A673 (cell line): ENCODE measurements at regions not wholly inside any gene's neighbourhood (a gene's known extent, or its start where the extent isn't known, plus 50 kb on each side); places are given as distances from the start of the nearest gene placed in this dataset.

ENCODE experiments used
- EZH2 ChIP-seq: fragments of 200-600 bp; sonication (generic); IDR thresholded peaks from 2 replicates; pipeline ENCODE4 v1.6.1; 2017; ENCODE audit warnings: borderline replicate concordance, low read depth, mild to moderate bottlenecking, mixed read lengths, antibody characterized with exemption, low read length; ENCODE audit not compliant: poor library complexity, severe bottlenecking
- TF ChIP-seq, protein P1 (sequence below): fragments of 300-800, 200-600 bp; sonication (generic); conservative IDR thresholded peaks from 2 replicates; pipeline ENCODE4 v1.5.1; 2017; ENCODE audit warnings: low read depth, mild to moderate bottlenecking, antibody characterized with exemption, low read length, moderate library complexity, mixed read lengths

DNA sequence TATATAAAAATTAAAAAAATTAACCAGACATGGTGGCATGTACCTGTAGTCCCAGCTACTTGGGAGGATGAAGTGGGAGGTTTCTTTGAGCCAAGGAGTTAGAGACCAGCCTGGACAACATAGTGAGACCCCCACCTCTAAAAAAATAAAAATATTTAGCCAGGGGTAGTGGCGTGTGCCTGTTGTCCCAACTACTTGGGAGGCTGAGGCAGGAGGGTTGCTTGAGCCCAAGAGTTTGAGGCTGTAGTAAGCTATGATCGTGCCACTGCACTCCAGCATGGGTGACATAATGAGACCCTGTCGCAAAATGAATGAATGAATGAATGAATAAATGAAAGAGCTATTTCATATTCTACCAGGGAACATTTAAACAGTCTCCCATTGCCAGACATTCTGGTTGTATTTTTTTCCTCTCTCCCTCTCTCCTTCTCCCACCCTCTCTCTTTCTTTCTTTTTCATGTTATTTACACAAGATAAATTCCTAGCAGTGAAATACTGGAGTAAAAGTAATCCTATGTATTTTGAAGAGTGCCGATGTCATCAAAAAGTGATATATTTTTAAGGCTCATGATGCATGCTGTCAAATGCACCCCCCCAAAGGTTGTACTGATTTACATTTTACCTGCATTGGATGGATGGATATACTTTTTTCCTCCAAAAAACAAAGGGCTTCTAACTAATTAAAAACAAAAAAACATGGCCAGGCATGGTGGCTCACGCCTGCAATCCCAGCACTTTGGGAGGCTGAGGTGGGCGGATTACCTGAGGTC, 194.8 kb upstream of the ZNF217 start:
- TF ChIP-seq, protein P1, sequence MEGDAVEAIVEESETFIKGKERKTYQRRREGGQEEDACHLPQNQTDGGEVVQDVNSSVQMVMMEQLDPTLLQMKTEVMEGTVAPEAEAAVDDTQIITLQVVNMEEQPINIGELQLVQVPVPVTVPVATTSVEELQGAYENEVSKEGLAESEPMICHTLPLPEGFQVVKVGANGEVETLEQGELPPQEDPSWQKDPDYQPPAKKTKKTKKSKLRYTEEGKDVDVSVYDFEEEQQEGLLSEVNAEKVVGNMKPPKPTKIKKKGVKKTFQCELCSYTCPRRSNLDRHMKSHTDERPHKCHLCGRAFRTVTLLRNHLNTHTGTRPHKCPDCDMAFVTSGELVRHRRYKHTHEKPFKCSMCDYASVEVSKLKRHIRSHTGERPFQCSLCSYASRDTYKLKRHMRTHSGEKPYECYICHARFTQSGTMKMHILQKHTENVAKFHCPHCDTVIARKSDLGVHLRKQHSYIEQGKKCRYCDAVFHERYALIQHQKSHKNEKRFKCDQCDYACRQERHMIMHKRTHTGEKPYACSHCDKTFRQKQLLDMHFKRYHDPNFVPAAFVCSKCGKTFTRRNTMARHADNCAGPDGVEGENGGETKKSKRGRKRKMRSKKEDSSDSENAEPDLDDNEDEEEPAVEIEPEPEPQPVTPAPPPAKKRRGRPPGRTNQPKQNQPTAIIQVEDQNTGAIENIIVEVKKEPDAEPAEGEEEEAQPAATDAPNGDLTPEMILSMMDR: no peak
- TF ChIP-seq EZH2: no peak
